IPS-NIHi7 (cell line): ENCODE measurements at regions not wholly inside any gene's neighbourhood (a gene's known extent, or its start where the extent isn't known, plus 50 kb on each side); places are given as distances from the start of the nearest gene placed in this dataset.
"Not testable (repeated sequence)": the region's sequence is repeated elsewhere in the genome, so short reads cannot be mapped to it uniquely, and the experiment has no call there.

ENCODE experiments used
- DNase-seq: peaks from one replicate; pipeline ENCODE4 v3.0.0; 2012; ENCODE audit warnings: mixed read lengths; ENCODE audit errors: extremely low spot score

DNA sequence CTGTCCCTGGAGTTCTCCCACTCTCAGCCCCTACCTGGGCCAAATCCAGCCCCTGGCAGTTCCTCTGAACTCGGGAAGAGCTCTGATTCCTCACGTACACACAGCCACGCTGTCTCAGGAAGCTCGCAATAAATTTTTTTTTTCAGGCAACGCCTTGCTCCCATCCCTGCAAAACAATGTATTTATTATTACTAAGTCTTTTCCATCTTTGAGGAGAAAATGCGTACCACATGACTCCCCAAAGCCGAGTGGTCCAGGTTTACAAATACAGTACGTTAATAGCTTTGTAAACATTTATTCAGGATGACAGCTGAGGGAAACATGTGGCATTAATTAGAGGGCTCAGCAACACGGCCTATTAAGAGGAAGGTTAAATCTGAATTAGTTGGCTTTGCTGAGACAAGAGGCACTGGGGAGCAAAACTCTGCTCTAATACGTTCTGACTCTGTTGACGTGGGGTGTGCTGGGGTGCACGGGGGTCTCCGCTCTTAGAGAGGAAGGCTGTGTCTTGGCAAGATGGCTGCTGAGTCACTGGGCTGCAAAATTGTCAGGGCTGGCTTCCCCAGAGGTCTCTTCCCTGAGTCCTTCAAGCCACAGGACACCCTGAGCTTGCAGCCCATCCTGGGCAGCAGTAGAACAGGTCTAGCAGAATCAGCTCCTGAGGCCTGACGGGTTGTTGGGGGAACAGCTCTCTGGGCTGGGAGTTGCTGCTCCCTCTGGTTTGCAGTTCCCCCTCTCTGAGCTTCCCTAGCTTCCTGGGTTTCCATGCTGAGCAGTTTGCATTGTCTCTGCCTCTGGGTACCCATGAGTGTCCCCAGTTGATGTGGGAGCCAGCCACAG is 185.2 kb upstream of the TBX3 start:
- peak; percentile 62 for DNase-seq

DNA sequence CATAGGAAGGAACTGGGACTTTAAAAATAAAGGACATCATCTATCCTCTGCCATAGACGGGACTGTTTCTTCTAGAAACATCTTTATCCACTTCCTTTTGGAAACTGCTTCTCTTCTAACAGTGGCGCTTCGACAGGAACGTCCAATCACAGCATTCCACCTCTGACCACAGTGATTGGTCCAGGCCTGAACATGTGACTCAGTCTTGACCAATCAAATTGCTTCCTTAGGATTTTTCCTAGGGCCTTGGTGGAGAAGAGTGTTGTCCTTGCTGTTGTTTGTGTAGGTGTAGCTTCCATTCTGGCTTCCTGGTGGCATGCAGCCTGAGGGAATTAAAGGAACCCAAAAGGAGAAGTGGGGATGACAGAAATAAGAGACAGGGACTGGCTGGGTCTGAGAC is 182.4 kb upstream of the TBX3 start:
- DNase-seq, result no peak

DNA sequence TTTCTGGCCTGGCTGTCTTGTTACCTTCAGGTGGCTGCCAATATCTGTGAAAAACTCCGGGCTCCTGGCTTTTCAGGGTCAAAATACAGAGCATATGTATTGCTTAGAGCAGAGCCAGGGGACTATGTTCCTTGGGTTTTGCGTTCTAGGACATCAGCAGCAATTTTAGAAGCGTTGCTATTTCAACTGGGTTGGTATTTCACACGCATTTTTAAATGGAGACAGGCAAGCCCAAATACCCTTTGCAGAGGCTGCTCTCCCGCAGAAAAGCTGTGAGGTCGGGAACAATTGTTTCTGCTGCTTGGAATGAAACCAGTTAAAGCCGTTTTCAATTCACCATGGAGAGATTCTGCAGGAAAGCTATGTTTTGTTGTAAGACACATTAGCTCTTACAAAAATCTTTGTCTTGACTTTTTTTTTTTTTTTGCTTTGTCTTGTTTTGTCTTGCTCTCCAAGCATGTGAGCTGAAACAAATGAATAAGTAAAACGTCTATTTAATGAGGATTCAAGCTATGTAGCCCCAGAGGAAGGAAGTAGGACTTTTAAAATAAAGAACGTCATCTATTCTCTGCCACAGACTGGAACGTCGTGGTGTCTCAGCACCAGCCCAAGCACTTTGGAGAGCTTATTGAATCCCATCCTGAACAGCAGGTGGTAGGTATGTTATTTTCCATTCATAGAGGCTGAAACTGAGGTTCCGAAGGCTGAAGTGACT is 181.0 kb upstream of the TBX3 start:
- DNase-seq, result no peak

DNA sequence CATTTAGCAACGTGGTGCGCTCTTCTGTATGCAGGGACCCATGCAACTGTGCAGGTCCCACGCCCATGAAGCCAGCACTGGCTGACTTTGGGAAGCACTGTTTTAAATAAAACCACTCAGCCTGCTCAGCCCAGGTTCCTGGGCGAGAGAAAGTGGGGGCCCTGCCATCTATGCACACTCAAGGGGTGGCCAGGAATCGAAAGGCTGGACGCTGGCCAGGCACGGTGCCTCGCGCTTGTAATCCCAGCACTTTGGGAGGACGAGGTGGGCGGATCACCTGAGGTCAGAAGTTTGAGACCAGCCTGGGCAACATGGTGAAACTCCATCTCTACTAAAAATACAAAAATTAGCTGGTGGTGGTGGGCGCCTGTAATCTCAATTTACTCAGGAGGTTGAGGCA is 179.9 kb upstream of the TBX3 start:
- no peak for DNase-seq

DNA sequence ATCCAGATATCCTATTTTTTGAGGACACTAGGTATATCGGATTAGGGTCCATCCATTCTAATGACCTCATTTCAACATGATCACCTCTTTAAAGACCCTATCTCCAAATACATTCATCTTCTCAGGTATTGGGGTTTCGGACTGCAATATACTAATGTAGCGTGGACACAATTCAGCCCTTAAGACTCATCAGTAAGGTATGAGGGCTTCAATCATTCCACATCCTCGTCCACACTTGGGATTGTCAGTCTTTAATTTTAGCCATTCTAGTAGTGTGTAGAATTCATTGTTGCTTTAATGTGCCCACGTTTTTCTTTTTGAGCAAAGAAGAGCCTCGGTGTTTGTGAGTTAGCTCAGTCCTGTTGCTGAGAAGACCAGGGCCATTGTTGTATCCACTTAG is 177.0 kb upstream of the TBX3 start:
- DNase-seq, result no peak

DNA sequence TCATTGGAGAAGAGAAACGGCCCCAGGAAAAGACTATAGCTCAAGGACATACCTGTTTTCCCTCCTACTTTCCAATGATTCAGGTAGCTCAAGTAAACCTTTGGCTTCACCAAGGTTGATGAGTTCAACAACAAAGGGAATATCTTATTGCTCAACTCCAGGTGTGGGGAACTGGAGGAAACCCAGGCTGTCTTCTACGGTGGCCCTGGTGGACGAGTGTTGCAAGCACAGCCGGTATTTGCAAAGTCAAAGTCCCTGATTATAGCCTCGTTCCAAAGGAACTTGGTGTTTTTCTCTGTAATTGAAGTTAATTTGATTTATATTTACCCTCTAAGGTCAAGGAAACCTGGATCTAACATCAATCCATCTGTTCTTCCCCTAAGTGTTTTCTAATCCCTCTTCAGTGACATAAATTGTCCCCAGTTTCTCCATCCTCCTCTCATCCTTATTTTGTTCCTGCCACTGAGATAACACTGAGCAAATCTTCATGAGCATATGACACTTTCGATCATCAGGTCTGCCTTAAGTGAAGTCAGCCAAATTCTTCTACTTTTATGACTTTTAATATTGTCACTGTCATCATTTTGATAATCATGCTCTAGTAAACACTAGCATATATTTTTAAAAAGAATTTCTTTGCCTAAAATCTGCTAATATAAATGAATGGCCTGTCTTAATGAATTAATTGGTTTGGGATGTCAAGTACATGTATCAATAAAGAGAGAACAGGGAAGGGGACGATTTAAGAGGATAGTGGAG is 174.6 kb upstream of the TBX3 start:
- DNase-seq, result peak; percentile 66

DNA sequence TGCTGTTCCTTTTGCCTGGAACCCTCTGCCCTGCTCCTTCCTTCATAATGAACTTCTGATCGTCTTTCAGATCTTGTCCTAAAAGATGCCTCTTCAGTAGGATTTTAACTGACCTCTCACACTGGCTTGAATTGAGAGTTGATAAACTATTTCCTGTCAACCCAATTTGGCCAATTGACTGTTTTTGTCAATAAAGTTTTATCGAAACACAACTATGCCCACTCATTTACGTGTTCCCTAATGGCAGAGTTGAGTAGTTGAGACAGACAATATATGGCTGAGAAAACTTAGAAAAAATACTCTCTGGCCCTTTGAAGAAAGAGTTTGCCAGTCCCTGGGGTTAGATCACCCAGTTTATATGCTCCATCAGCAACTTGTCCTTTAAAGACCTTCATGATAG is 171.7 kb upstream of the TBX3 start:
- no peak for DNase-seq

DNA sequence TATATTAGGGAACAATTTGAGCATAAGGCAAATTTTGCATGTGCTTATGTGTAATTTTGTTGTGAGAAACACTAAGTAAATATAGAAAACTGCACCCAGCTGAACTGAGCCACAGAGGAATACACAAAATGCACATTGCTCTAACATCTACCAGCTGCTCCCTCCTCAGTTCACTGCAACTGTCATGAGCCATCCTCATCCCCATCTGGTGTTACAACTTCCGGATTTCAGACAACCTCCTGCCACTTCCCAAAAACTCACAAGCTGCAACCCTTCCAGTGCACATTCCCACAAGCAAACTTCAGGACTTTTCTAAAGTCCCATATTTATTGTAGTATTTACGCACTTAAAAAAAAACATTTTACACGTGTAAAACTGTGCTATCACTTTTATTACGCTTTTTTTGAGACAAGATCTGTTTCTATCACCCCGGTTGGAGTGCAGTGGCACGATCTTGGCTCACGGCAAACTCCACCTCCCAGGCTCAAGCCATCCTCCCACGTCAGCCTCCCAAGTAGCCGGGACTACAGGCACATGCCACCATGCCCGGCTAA is 169.1 kb upstream of the TBX3 start:
- no peak for DNase-seq

DNA sequence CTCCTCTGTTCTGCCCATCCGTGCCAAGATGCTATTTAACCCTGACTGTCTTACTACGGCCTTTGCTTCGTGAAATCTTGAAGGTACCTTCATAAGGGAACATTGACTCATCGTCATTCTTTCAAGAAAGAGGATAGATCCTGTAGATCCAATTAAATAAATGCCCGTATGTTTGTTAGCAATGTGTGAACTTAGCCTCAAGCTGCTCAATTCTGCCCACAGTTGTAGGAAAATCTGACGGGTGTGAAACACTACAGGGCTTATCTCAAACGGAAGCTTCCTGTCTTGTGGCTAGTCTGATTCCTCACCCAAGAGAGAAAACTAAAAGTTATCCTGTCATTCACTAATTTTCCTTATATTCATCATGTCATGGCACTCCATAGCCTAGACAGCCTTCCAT is 168.0 kb upstream of the TBX3 start:
- no peak for DNase-seq

DNA sequence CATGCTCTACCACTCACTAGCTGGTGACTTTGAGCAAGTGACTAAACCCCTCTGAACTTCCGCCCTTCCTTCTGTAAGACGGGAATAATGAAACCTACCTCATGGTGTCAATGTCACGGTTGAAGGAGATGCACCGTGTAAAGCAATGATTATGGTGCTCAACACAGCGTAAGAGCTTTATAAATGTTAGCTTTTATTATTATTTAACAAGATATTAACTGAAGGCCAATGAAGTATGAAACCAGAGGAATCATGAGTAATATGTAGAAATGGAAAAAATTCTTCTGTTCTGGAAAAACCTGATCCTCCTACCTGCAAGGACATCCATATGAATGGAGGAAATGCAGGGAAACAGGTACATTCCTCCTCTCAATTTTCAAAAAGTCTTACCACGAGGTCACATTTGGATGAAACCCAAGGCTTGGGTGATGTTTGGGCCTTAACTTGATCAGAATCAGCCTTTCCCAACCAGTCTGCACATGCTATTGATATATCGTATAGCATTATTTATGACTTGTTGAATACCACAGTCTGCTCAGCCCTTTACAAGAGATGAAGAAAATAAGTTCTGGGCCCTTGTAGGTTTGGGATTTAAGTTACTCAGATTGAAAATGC is 166.8 kb upstream of the TBX3 start:
- no peak for DNase-seq

DNA sequence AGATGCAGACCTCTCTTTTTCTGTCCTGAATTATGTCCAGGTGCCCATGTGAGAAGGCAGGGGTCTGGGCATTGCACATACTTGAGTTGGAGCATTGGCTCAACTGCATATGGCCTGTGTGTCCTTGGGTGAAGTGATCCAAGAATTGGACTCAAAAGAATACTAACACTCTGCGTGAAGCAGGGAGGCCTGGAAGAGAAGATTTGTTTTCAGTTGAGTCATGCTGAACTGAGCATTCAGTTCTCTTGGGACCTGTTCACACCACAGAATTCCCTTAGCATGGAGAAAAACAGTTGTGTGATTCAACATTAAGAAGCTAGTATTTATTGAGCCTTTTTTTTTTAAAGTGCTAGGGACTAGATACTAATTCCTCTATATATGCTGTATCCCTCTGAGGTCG is 164.7 kb upstream of the TBX3 start:
- no peak for DNase-seq

DNA sequence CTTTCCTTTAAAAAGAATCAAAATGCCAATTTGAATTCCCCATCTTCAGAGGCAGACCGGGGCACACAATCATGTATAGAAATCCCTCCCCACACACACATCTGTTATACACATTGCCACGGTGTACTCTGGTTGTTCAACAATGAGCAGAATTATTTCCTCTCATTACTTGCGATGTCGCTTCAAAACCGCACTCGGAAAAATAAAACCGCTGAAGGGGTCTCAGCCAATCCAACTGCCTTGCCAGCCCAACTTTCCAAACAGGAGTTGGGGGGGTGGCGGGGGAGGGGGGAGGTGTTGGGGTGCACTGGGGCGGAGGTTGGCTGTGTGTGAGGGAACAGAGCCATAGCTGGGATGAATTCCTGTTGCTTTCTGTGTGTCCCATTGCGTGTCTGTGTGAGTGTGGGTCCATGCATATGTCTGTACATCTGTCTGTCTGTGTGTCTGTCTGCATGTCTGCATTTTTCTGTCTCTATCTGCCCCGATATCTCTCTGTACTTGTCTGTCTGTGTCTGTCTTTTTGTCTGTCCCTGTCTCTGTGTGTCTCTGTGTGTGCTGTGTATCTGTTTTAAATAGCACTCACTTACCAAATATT is 163.6 kb upstream of the TBX3 start:
- DNase-seq, result no peak

DNA sequence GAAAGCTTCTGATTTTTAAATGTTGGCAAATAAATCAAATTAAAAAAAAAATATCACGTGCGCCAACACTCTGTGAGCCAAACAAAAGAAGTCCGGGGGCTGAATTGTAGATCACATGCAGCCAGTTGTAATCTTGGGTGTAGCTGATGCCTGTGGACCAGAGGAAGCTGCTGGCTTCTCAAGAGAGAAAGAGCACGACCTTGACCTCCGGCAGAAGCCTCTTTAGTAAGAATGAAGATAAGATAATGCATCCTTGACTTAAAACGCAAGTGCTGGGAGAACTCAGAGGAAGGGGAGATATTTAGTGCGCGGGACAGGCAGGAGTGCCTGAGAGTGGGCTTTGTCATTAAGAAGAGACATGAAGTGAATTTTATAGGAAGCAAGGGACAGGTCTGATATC is 162.8 kb upstream of the TBX3 start:
- no peak for DNase-seq

DNA sequence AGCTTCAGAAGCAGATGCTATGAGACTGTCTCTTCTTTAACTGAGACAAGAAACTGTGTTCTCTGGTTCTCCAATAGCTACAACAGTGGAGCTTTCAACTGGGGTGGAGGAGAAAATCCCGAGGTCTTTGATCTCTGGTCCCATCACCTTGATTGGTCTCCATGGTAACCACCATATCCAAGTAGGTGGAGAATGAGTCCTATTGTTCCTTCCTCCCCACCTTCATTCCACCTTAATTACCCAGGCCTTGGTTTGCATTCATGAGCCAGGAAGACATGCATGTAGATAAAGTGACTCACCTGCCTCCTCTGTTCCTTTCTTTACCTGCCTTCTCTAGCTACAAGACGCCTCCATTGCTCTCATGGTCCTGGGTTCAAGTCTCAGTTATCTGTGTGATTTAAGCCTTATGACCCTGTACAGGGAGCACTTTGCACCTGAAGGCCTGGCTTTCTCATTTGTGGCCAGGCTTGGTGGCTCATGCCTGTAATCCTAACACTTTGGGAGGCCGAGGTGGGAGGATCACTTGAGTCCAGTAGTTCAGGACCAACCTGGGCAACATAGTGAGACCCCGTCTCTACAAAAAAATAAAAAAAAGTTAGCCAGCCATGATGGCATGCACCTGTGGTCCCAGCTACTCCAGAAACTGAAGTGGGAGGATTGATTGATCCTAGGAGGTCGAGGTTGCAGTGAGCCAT is 157.7 kb upstream of the TBX3 start:
- DNase-seq, result peak; percentile 75

DNA sequence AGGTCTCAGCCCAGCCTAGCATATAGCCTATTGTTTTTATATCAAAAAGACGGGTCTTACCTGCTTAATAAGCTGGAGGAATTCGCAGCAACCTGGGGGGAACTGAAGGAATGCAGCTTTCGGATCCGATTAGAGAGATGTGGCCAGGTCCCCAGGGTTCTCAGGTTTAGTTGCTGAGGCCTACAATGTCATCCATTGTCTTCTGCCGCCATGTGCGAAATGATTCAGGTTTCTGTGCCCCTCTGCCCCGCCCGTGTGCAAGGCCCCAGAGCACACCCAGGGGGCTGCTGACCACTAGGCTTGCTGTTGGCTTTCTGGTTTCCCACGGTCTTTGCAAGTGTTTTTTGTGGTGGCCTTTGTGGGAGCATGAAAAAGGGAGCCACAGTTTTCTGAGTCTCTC is 154.5 kb upstream of the TBX3 start:
- DNase-seq, result no peak

DNA sequence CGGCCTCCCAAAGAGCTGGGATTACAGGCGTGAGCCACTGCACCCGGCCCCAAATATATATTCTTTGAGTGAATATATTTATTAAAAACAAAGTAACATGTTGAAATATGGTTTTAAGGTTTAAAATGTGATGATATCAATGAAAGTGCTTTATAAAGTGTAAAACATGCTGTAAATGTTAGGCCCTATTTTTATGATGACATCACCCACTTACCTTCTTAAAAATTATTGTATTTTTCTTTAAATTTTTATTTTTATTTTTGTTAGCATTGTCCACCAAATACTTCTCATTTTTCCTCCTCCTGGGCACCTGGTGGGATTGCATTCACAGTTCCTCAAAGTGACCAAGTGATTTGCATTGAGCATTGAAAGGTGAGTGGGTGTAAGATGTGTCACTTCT is 152.6 kb upstream of the TBX3 start:
- DNase-seq, result no peak

DNA sequence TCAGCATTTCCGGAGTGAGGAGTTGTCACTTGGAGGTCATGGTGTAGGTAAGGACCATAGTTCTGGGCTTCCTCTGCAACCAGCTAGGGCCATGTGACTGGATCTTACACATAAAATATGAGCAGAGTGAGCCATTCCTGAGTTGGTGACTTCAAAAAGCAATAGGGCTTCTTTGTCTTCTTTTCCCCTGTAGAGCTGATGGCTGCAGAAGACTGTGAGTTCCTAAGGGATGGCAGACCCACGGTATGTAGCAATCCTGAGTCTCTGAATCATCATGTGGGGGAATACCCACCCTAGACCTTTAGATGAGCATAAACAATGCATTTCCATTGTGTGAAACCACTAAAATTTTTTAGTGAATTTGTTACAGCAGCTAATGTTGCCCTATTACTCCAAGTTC is 151.1 kb upstream of the TBX3 start:
- DNase-seq, result no peak

DNA sequence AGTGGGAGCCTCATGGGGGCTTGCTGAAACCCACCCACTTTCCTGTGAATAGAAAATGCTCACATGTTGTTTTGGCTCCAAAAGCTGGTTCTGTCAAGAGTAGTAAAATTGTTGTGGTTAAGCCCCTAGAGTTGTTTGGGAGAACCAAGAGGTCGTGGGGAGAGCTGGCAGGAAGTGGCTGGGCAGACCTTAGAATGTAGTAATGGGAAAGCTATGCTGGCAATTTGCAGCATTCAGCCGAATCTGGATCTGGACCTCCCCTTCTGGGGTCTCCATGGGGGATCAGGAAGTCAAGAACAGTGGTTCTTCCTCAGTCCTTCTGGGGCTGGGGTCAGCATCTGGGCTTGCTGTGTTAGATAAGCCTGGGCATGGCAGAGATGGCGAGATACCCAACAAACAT is 150.6 kb upstream of the TBX3 start:
- peak; percentile 34 for DNase-seq

DNA sequence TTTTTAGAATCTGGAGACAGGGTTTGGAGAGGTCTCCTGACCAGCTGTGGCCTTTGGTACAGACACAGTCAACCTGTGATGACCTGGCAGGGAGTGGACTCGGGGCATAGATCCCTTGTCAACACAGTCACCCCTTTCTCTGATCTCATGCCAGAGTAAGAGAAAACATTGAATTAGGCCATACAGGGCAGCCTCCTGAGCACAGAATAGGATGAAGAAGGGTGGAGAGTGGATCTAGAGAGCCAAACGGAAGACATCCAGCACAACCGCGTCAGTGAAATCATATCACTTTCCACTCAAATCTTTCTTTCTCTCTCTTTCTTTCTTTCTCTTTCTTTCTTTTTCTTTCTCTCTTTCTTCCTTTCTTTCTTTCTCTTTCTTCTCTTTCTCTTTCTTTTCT is 145.9 kb upstream of the TBX3 start:
- no peak for DNase-seq

DNA sequence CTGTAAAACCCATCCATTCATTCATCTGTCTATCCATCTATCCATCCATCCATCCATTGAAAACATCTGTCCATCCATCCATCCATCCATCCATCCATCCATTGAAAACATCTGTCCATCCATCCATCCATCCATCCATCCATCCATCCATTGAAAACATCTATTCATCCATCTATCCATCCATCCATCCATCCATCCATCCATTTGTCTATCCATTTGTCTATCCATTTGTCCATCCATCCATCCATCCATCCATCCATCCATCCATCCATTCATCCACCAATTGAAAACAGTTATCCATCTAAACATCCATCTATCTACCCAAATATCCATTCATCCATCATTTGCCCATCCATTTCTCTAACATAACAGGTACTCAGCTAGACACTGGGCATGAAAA is 145.3 kb upstream of the TBX3 start:
- DNase-seq, result not testable (repeated sequence)

DNA sequence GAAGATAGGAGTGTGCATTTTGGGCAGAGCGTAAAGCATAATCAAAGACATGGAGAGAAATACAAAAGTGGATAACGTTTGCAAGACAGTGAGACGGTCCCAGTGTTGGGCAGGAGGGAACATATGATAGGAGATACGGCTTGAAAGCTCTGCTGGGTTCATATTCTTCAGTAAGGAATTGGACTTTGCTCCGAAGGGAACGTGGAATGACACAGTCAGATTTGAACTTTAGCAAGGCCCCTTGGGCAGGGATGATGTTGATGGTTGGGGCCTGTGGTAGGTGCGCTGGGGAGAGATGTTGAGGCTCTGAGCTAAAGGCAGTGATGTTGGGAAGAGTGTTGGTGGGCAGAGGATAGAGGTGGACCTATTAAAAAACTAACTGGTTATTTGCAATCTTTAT is 143.5 kb upstream of the TBX3 start:
- no peak for DNase-seq
